ENCODE measurements at regions not wholly inside any gene's neighbourhood (a gene's known extent, or its start where the extent isn't known, plus 50 kb on each side); places are given as distances from the start of the nearest gene placed in this dataset.

GRCh38 chr3:166456286-166456685 lies 619.1 kb upstream of the BCHE start (continued):
- TF ChIP-seq SMARCE1 (IDR thresholded peaks at IDR 0.05; ENCODE audit: borderline replicate concordance) (no peak), ZNF598 (CRISPR knock-in tag; IDR thresholded peaks at IDR 0.05; ENCODE audit: borderline replicate concordance) (no peak), ZNF660 (CRISPR knock-in tag; IDR thresholded peaks at IDR 0.05; ENCODE audit: borderline replicate concordance, low read depth) (no peak), SP5 (CRISPR knock-in tag; IDR thresholded peaks at IDR 0.05; ENCODE audit: borderline replicate concordance, low read depth) (no peak)

- no peaks in the 10 kb centered on the region for H3K79me2 ChIP-seq (ENCODE audit: insufficient read depth, low read length)
- H3K27ac ChIP-seq (ENCODE audit: extremely low read length, insufficient read depth, low read length) = no peak overlapping the region
- H2AFZ ChIP-seq (ENCODE audit: low read length) = no peak overlapping the region
- H3K27me3 ChIP-seq (ENCODE audit: control insufficient read depth in 1 of 2, insufficient read depth in 2 of 2, low read length in 2 of 2) = no peaks in the 10 kb centered on the region
- TF ChIP-seq CSRNP1 (CRISPR knock-in tag; IDR thresholded peaks at IDR 0.05) = no peak
- no peak for TF ChIP-seq SYNCRIP (IDR thresholded peaks at IDR 0.05; ENCODE audit: insufficient read depth, low read depth, low read length)
- TF ChIP-seq, protein P1, sequence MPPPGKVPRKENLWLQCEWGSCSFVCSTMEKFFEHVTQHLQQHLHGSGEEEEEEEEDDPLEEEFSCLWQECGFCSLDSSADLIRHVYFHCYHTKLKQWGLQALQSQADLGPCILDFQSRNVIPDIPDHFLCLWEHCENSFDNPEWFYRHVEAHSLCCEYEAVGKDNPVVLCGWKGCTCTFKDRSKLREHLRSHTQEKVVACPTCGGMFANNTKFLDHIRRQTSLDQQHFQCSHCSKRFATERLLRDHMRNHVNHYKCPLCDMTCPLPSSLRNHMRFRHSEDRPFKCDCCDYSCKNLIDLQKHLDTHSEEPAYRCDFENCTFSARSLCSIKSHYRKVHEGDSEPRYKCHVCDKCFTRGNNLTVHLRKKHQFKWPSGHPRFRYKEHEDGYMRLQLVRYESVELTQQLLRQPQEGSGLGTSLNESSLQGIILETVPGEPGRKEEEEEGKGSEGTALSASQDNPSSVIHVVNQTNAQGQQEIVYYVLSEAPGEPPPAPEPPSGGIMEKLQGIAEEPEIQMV (CRISPR knock-in tag; IDR thresholded peaks at IDR 0.05; ENCODE audit: low read depth) = no peak
- no peak for TF ChIP-seq MAFF (IDR thresholded peaks at IDR 0.05; ENCODE audit: low read depth, low read length)
- no peak for TF ChIP-seq SMC3 (IDR thresholded peaks at IDR 0.05; ENCODE audit: low read length)
- TF ChIP-seq RARG (CRISPR knock-in tag; IDR thresholded peaks at IDR 0.05; ENCODE audit: low read depth) = no peak
- no peak for TF ChIP-seq ZNF10 (CRISPR knock-in tag; IDR thresholded peaks at IDR 0.05; ENCODE audit: borderline replicate concordance, low read depth)
- no peak for TF ChIP-seq KLF12 (CRISPR knock-in tag; IDR thresholded peaks at IDR 0.05; ENCODE audit: borderline replicate concordance)
- TF ChIP-seq NFRKB (IDR thresholded peaks at IDR 0.05) = no peak
- no peak for TF ChIP-seq CENPT (CRISPR knock-in tag; IDR thresholded peaks at IDR 0.05; ENCODE audit: low read depth)
- TF ChIP-seq TRIM22 (IDR thresholded peaks at IDR 0.05) = no peak
- WGBS (ENCODE audit: low lambda C conversion rate) = 3% methylated on average over 3 of the region's 3 CpGs
- no peak overlapping the region for H3K4me2 ChIP-seq (ENCODE audit: low read depth, low read length)
- no peaks in the 10 kb centered on the region for H3K36me3 ChIP-seq (replicated peaks in 1 of 2; ENCODE audit: control insufficient read depth in 1 of 2, insufficient read depth in 2 of 2, low read length in 2 of 2)
- H3K4me3 ChIP-seq (replicated peaks in 1 of 3; ENCODE audit: insufficient read depth in 1 of 3, low read depth in 2 of 3, low read length in 3 of 3) = no peak overlapping the region
- H3K4me1 ChIP-seq (ENCODE audit: insufficient read depth, low read length) = peaks cover 13% of the 10 kb centered on the region
- DNase-seq (ENCODE audit: low spot score) (no peak), FAIRE-seq (no peak), ATAC-seq (no peak)
- intact Hi-C loops (cut with micrococcal nuclease; ENCODE audit: unreplicated experiment) (no loop called here), in situ Hi-C loops (cut with HindIII; ENCODE audit: extremely low pct_ligation_motif_present, low pct_unique_long_range_greater_than_20kb) (no loop called here)
- H3K9me3 ChIP-seq (ENCODE audit: low read length) = no peaks in the 10 kb centered on the region
- CTCF ChIA-PET (ENCODE audit: low intra/inter-chr PET ratio, low total read pairs) = no interaction called here
- no peaks in the 10 kb centered on the region for H4K20me1 ChIP-seq (ENCODE audit: insufficient read depth, low read length)
- POLR2A ChIA-PET = no interaction called here
- H3K9ac ChIP-seq (ENCODE audit: insufficient read depth, low read depth, low read length) = no peak overlapping the region
- BruUV-seq (replicated peaks) = no TSS peak
Measured at GRCh38 chr3:166455744-166456143, 618.5 kb upstream of the BCHE start.

Data from HepG2 (cell line).